Heart left ventricle (tissue), 16 donors: ENCODE measurements at regions not wholly inside any gene's neighbourhood (a gene's known extent, or its start where the extent isn't known, plus 50 kb on each side); places are given as distances from the start of the nearest gene placed in this dataset.

Source experiments
- ATAC-seq, 4 donors: fragments of 200-7000 bp; cut with Tn5 transposase; one replicate each; pipeline ENCODE4 v1.9.1; 2020 to 2022; ENCODE audit warnings: moderate library complexity in 4 of 4, mild to moderate bottlenecking in 3 of 4, moderate number of reproducible peaks in 1 of 4
- DNase-seq, 5 donors: peaks; one replicate each; pipeline ENCODE4 v3.0.0-alpha.2; 2020
- H3K27ac ChIP-seq, 12 donors: fragments of 200-600 bp; sonication (generic) in 4 of 12; one replicate each; pipeline versions ENCODE4 v1.5.0 to v1.8.0; 2016 to 2022; ENCODE audit warnings: mild to moderate bottlenecking in 2 of 12
- H3K27me3 ChIP-seq, 9 donors: fragments of 200-600 bp; sonication (generic) in 2 of 9; one replicate each; pipeline versions ENCODE4 v1.5.1 to v1.8.0; 2016 to 2022; ENCODE audit warnings: mild to moderate bottlenecking in 3 of 9
- H3K36me3 ChIP-seq, 9 donors: fragments of 200-600 bp; sonication (generic) in 2 of 9; one replicate each; pipeline versions ENCODE4 v1.5.0 to v1.8.0; 2018 to 2022; ENCODE audit warnings: mild to moderate bottlenecking in 2 of 9
- H3K4me1 ChIP-seq, 12 donors: fragments of 200-600 bp; sonication (generic) in 4 of 12; one replicate each; pipeline versions ENCODE4 v1.5.0 to v1.8.0; 2016 to 2022; ENCODE audit warnings: mild to moderate bottlenecking in 3 of 12
- H3K4me3 ChIP-seq, 12 donors: fragments of 200-600 bp; sonication (generic) in 4 of 12; one replicate each; pipeline versions ENCODE4 v1.5.0 to v1.8.0; 2017 to 2022; ENCODE audit warnings: mild to moderate bottlenecking in 9 of 12, moderate library complexity in 4 of 12
- H3K9me3 ChIP-seq, 12 donors: fragments of 200-600 bp; sonication (generic) in 4 of 12; one replicate each; pipeline versions ENCODE4 v1.5.0 to v1.8.0; 2016 to 2022; ENCODE audit warnings: mild to moderate bottlenecking in 1 of 12
- CTCF ChIP-seq, 12 donors: fragments of 200-600 bp; sonication (generic) in 4 of 12; IDR thresholded peaks; one replicate each; pipeline versions ENCODE4 v1.5.0 to v1.8.0; 2018 to 2022; ENCODE audit warnings: antibody characterized with exemption in 12 of 12, mild to moderate bottlenecking in 5 of 12
- POLR2A ChIP-seq, 2 donors: fragments of 450-650 bp; IDR thresholded peaks; one replicate each; pipeline ENCODE4 v1.6.1; 2017; ENCODE audit warnings: antibody characterized with exemption in 2 of 2, mild to moderate bottlenecking in 2 of 2, moderate library complexity in 2 of 2
- WGBS, 4 donors: extraction: QIAGEN DNeasy Blood & Tissue Kit in 2 of 4; methylation state at CpG; one replicate each; pipeline versions ENCODE4 v1.1.5 to v1.1.7; 2013 to 2018; 5-methylcytosine and 5-hydroxymethylcytosine counted together
- intact Hi-C, 10 donors: fragments of 100-400 bp; cut with DNase I; formaldehyde crosslinking; loops; one replicate each; pipeline versions ENCODE4 v1.11.1 to v1.14.2; 2022
- donor health status: ischemic (EF 13 %, LVEDD 7.1; RV severe dilation, severe dysfunction).
- donor health status: healthy with polysubstance abuse.
- donor health status: DM: no; HTN: yes; CAD: no.
- donor health status: DM: no; HTN: no; CAD: no.
- donor health status: ischemic (EF 25% LVEDD 6.9; RV normal size, moderate dysfunction).
- donor health status: ischemic (EF 25% LVEDD 5.7; RV mildly dilated, moderate dysfunction).
- donor health status: healthy.
- donor health status: DM: yes; HTN: yes; CAD: no.
- donor health status: ischemic (EF 35%, LVEDD 5.7; RV mildly dilated, moderate dysfunction).
- donor health status: nonischemic (EF 11% LVEDD 7.7; RV severe dilation, severe dysfunction).
- donor health status: DM: yes; HTN: yes; CAD: no.
- donor health status: PGD.
- donor health status: ischemic (EF 29% LVEDD 5.4; RV normal size, mild dysfunction).
- donor health status: nonischemic (EF 23%, LVEDD 6.1; RV moderate dilation, normal function).

GRCh38 chr9:26437056-26437711, 455.4 kb downstream of the CAAP1 start:
- no peaks in the 10 kb centered on the region for H3K4me1 ChIP-seq
- TF ChIP-seq CTCF (IDR thresholded peaks at IDR 0.05): no peak
- no peak overlapping the region for H3K4me3 ChIP-seq
- H3K27ac ChIP-seq: no peak overlapping the region
- H3K9me3 ChIP-seq: no peaks in the 10 kb centered on the region
- DNase-seq (no peak), ATAC-seq (no peak)
- intact Hi-C loops: loop anchor here in 1 of 10 donors (10.0 kb wide), 1 partner anchor 58 kb away; no protein-coding TSS in a partner anchor
- H3K27me3 ChIP-seq: no peaks in the 10 kb centered on the region
- no peaks in the 10 kb centered on the region for H3K36me3 ChIP-seq
- WGBS, 4 donors: 6 to 24% (median 14%) methylated on average over 1 of the region's 1 CpG

GRCh38 chr9:26426551-26427131, 466.0 kb downstream of the CAAP1 start:
- intact Hi-C loops: no loop called here

GRCh38 chr9:26418480-26418879, 474.1 kb downstream of the CAAP1 start:
- H3K36me3 ChIP-seq: no peaks in the 10 kb centered on the region
- intact Hi-C loops: no loop called here
- H3K4me1 ChIP-seq: no peaks in the 10 kb centered on the region
- 59 to 76% (median 64%) methylated on average over 3 of the region's 3 CpGs for WGBS, 4 donors
- H3K27me3 ChIP-seq: no peaks in the 10 kb centered on the region
- DNase-seq (no peak), ATAC-seq (no peak)
- no peak overlapping the region for H3K27ac ChIP-seq
- H3K4me3 ChIP-seq: no peak overlapping the region
- TF ChIP-seq CTCF (IDR thresholded peaks at IDR 0.05) (no peak), POLR2A (IDR thresholded peaks at IDR 0.05) (no peak)
- H3K9me3 ChIP-seq: no peaks in the 10 kb centered on the region

More at GRCh38 chr9:26426551-26427131, 466.0 kb downstream of the CAAP1 start:
- Histone ChIP-seq H3K27me3 (no peaks in the 10 kb centered on the region), H3K9me3 (no peaks in the 10 kb centered on the region), H3K4me3 (no peak overlapping the region), H3K36me3 (no peaks in the 10 kb centered on the region), H3K27ac (no peak overlapping the region), H3K4me1 (no peaks in the 10 kb centered on the region)
- no peak for ATAC-seq
- TF ChIP-seq CTCF (IDR thresholded peaks at IDR 0.05): no peak
- no peak for TF ChIP-seq POLR2A (IDR thresholded peaks at IDR 0.05)
- WGBS, 4 donors: 85 to 89% (median 87%) methylated on average over 11 to 16 of the region's 16 CpGs
- DNase-seq: no peak

GRCh38 chr9:26415528-26415927, 477.1 kb downstream of the CAAP1 start:
- no peak for DNase-seq
- no peaks in the 10 kb centered on the region for H3K27me3 ChIP-seq
- H3K27ac ChIP-seq: no peak overlapping the region
- intact Hi-C loops: no loop called here
- H3K9me3 ChIP-seq: peaks cover 0 to 7% (median 0%) of the 10 kb centered on the region in 12 donors
- TF ChIP-seq CTCF (IDR thresholded peaks at IDR 0.05): no peak
- H3K36me3 ChIP-seq: no peaks in the 10 kb centered on the region
- no peak for ATAC-seq
- H3K4me3 ChIP-seq: no peak overlapping the region
- no peaks in the 10 kb centered on the region for H3K4me1 ChIP-seq
- 64 to 71% (median 69%) methylated on average over 3 of the region's 3 CpGs for WGBS, 4 donors
